HFF-Myc (cell line): ENCODE measurements at regions not wholly inside any gene's neighbourhood (a gene's known extent, or its start where the extent isn't known, plus 50 kb on each side); places are given as distances from the start of the nearest gene placed in this dataset.

Source experiments
- DNase-seq: peaks from one replicate; pipeline ENCODE4 v3.0.0-alpha.2; 2011; ENCODE audit warnings: low read depth; ENCODE audit errors: extremely low read depth
- H3K4me3 ChIP-seq: replicated peaks from 2 replicates; pipeline ENCODE4 v1.5.1; 2011; ENCODE audit warnings: low read depth, mild to moderate bottlenecking, control low read depth, low read length
- TF ChIP-seq, protein P1 (sequence below): IDR thresholded peaks from 2 replicates; pipeline ENCODE4 v1.5.1; 2012; ENCODE audit warnings: mild to moderate bottlenecking, low read depth, low read length, control low read depth; ENCODE audit errors: missing control alignments

DNA sequence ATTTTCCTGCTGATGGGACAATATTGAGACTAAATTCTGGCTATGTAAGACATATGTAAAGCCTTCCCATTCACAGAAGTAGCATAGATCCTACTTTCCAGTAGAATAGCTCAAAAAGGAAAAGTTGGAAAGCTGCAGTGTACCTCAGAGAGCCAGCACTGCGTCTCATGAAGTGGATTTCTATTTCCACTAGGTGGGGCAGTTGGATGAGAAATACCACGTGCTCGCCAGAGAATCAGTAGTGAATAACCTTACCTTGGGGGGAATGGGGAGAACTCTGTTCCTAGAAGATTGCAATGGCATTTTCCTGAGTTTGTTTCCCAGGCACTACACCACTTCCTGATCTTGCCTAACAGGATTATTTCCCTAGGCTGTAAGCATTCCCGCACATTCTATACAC, 907.1 kb downstream of the FSTL5 start:
- no peak for DNase-seq
- TF ChIP-seq, protein P1, sequence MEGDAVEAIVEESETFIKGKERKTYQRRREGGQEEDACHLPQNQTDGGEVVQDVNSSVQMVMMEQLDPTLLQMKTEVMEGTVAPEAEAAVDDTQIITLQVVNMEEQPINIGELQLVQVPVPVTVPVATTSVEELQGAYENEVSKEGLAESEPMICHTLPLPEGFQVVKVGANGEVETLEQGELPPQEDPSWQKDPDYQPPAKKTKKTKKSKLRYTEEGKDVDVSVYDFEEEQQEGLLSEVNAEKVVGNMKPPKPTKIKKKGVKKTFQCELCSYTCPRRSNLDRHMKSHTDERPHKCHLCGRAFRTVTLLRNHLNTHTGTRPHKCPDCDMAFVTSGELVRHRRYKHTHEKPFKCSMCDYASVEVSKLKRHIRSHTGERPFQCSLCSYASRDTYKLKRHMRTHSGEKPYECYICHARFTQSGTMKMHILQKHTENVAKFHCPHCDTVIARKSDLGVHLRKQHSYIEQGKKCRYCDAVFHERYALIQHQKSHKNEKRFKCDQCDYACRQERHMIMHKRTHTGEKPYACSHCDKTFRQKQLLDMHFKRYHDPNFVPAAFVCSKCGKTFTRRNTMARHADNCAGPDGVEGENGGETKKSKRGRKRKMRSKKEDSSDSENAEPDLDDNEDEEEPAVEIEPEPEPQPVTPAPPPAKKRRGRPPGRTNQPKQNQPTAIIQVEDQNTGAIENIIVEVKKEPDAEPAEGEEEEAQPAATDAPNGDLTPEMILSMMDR = peak; percentile 17

DNA sequence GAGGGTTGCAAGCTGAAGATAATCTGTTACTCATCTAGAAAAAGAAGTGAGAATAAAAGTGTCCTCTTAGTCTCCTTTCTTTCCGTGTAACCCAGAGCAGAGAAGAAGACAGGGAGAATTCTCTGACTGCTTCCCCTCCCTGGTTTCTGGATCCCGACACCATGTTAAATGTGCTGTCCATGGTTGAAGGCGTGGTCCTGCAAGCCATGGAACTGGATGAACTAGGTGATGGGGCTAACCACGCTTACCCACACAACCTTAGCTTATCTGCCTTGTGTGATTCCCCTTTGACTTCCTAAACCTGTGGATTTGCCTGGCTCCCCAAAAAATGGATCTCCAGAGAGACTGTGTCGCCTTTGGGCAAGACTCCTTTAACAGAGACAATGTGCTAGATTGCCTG, 907.6 kb downstream of the FSTL5 start:
- H3K4me3 ChIP-seq = no peak overlapping the region
- TF ChIP-seq, protein P1 = no peak
- DNase-seq = no peak

More for the DNA sequence above, 907.1 kb downstream of the FSTL5 start:
- H3K4me3 ChIP-seq = no peak overlapping the region

DNA sequence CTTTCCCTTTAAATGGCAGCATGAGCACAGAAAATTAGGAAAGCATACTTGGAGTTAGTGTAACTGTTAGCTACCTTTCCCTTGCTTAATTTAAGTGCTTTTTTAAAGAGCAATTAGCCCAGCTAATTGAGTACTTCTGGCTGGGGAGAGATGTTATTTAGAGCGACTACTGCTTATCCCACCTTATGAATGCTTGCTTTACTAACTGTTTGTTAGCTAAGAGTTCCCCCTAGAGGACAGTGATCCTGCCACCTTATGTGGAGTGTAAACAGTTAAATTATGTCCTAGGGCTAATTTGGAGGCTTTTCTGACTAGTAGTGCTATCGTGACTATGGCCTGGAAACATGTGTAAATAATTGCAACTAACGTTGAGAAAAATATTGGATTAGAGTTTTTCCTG, 909.4 kb downstream of the FSTL5 start:
- DNase-seq = no peak
- TF ChIP-seq, protein P1 = peak; percentile 5

DNA sequence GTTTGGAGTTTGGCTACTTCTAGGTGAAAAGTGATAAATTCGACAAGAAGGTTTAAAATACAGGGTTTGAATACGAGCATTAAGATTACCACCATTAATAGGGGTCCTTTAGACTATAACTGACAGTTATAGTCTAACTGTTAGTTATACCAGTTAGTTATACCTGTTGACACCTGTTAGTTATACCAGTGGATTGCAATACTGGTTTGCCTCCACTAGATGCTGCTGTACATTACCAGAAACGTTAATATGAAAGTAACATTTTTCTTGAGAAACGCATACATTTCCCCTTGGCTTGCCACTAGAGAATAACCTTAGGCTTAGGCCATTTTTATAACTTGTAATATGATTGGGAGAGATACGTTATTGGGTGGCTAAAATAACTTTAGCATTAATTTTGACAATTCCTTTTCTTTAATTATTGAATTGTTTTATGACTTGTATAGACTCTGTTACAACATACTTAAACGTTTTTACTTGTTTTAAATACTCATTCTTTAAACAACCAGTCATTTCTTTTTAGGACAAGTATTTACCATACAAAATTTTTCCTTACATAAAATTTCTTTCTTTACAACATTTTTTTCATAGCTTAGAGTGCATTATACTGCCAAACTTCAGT, 911.2 kb downstream of the FSTL5 start:
- H3K4me3 ChIP-seq = no peak overlapping the region
- DNase-seq = no peak
- TF ChIP-seq, protein P1 = peak; percentile 63

More for the DNA sequence above, 909.4 kb downstream of the FSTL5 start:
- H3K4me3 ChIP-seq = no peak overlapping the region

DNA sequence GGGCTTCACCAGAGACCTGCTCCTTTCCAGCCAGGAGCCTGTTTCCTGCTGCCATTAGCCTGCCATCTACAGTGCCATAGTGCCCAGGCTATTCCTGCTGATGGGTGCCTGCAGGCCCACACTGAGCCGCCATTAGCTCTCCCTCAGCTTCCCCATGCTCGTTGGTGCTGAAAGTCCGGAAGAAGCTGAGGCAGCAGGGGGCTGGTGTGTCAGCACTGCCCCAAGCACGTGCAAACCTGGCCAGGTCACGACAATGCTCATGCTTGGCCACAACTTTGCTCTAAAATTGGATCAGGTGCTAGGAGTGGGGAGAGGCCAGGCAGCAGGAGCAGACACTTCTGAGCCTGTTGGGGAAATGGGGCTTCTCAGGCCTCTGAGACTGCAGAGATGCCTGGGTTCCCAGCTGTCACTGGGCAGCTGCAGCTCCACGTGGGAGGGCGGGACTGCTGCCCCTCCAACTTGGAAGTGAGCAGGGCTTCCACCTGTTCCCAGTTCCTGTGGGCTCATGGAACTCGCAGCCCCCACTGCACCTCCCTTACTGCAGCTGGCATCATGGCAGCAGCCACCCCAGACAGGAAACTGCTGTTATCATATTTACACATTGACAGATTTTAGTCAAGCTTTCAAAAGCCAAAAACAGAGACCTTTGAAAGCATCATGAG, 913.9 kb downstream of the FSTL5 start:
- H3K4me3 ChIP-seq = no peak overlapping the region
- no peak for DNase-seq
- TF ChIP-seq, protein P1 = no peak

DNA sequence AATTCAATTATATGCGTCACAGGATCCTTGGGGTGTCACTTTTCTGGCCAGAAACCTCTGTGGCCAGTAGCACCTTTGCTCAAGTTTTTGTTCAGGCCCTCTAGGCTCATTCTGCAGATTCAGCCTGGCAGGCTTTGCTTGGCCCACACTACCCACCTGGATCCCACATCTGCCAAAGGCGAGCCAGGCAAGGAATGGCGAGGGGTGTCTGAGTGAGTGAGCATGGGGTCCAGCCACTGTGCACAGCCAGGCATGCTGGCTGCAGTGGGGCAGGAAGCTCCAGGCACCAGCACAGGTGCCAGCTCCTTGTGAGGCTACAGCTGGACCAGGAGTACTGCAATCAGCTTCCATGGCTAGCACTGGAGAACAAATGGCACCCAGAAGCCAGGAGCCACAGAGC, 914.9 kb downstream of the FSTL5 start:
- DNase-seq = no peak
- TF ChIP-seq, protein P1 = no peak
- H3K4me3 ChIP-seq = no peak overlapping the region
